Vagina (tissue), 2 donors: ENCODE measurements at regions not wholly inside any gene's neighbourhood (a gene's known extent, or its start where the extent isn't known, plus 50 kb on each side); places are given as distances from the start of the nearest gene placed in this dataset.

Experiments
- POLR2AphosphoS5 ChIP-seq, 2 donors: sonication (generic); formaldehyde crosslinking; IDR thresholded peaks; one replicate each; pipeline ENCODE4 v1.9.0; 2017; ENCODE audit warnings: antibody characterized with exemption in 2 of 2, mild to moderate bottlenecking in 2 of 2, low read depth in 1 of 2; ENCODE audit not compliant: insufficient read depth in 1 of 2
- TF ChIP-seq, protein P1 (sequence below), 3 experiments: fragments of 450-650 bp in 2 of 3; fragments of 200-600 bp in 1 of 3; sonication (generic) in 1 of 3; IDR thresholded peaks; one replicate each; pipeline ENCODE4 v1.5.1; 2017 to 2019; ENCODE audit warnings: antibody characterized with exemption in 3 of 3, mild to moderate bottlenecking in 2 of 3, moderate library complexity in 2 of 3

DNA sequence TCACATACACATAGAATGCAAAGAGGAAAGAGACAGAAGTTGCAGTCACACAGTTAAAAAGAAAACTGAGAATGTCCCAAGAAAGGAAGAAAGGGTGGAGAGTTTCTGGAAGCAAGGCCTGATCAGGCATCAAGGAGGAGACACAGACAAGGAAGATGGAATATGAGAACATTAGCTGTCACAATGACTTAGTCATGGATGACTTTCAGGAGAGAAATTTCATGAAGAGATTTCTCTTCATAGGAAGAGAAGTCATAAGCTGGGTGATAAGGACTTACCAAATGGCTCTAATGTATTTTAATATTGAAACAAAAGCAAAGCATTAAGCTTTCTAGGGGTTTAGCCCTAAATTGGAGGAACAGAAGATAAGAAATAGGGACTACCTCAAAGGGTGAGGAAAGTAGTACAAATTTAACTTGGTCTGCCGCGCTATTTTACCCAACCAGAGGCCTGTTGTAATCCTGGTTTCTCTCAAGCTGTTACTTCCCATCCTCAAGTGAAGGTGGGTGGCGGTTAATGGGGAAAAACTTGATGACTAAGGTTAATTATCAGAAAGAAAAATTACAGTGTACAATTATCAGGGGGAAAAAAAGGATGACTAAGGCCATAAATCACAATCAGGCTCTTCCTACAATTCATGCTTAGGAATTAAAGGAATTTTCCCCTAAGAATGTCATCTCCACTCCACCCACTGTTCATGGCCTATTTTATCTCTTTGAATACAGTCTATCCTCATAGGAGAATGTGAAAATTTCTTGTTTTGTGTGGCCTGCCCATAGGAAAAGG lies 93.9 kb upstream of the ADGRL2 start:
- TF ChIP-seq, protein P1, sequence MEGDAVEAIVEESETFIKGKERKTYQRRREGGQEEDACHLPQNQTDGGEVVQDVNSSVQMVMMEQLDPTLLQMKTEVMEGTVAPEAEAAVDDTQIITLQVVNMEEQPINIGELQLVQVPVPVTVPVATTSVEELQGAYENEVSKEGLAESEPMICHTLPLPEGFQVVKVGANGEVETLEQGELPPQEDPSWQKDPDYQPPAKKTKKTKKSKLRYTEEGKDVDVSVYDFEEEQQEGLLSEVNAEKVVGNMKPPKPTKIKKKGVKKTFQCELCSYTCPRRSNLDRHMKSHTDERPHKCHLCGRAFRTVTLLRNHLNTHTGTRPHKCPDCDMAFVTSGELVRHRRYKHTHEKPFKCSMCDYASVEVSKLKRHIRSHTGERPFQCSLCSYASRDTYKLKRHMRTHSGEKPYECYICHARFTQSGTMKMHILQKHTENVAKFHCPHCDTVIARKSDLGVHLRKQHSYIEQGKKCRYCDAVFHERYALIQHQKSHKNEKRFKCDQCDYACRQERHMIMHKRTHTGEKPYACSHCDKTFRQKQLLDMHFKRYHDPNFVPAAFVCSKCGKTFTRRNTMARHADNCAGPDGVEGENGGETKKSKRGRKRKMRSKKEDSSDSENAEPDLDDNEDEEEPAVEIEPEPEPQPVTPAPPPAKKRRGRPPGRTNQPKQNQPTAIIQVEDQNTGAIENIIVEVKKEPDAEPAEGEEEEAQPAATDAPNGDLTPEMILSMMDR (IDR thresholded peaks at IDR 0.05), result no peak
- TF ChIP-seq POLR2AphosphoS5 (IDR thresholded peaks at IDR 0.05; ENCODE audit: insufficient read depth in 1 of 2, low read depth in 1 of 2), result no peak
